OCI-LY1 (cell line): ENCODE measurements at regions not wholly inside any gene's neighbourhood (a gene's known extent, or its start where the extent isn't known, plus 50 kb on each side); places are given as distances from the start of the nearest gene placed in this dataset.
A peak's percentile ranks its signal among the peaks of the same experiment; 100 is the strongest.

ENCODE experiments used
- H2AFZ ChIP-seq: fragments of 200-600 bp; sonication (generic), shearing (Covaris generic); 2 replicates; pipeline ENCODE4 v1.6.0; 2014; ENCODE audit warnings: antibody characterized with exemption, mild to moderate bottlenecking, low read length
- H3F3A ChIP-seq: fragments of 200-600 bp; sonication (generic), shearing (Covaris generic); 2 replicates; pipeline ENCODE4 v1.6.0; 2014; ENCODE audit warnings: mild to moderate bottlenecking, antibody characterized with exemption, low read length, moderate library complexity; ENCODE audit not compliant: insufficient read depth
- H3K27ac ChIP-seq: fragments of 200-600 bp; sonication (generic); 2 replicates; pipeline ENCODE4 v1.5.1; 2014; ENCODE audit warnings: low read length, mixed run types, mild to moderate bottlenecking, low read depth; ENCODE audit not compliant: poor library complexity, severe bottlenecking
- H3K27me3 ChIP-seq: fragments of 200-600 bp; sonication (generic); 2 replicates; pipeline ENCODE4 v1.6.0; 2014; ENCODE audit warnings: antibody characterized with exemption, mild to moderate bottlenecking, low read length, moderate library complexity; ENCODE audit not compliant: insufficient read depth
- H3K36me3 ChIP-seq: fragments of 200-600 bp; sonication (generic); 2 replicates; pipeline ENCODE4 v1.6.1; 2014; ENCODE audit warnings: mild to moderate bottlenecking, antibody characterized with exemption, low read length, moderate library complexity, mixed read lengths; ENCODE audit not compliant: insufficient read depth
- H3K4me1 ChIP-seq: fragments of 200-600 bp; sonication (generic); 2 replicates; pipeline ENCODE4 v1.5.1; 2014; ENCODE audit warnings: mild to moderate bottlenecking, low read length, moderate library complexity; ENCODE audit not compliant: insufficient read depth, severe bottlenecking
- H3K4me2 ChIP-seq: fragments of 200-600 bp; sonication (generic), shearing (Covaris generic); 2 replicates; pipeline ENCODE4 v1.6.1; 2014; ENCODE audit warnings: low read length
- H3K4me3 ChIP-seq: fragments of 200-600 bp; sonication (generic); 2 replicates; pipeline ENCODE4 v1.5.1; 2014; ENCODE audit warnings: low read length, low read depth, mild to moderate bottlenecking, mixed read lengths; ENCODE audit not compliant: poor library complexity, severe bottlenecking
- H3K79me2 ChIP-seq: fragments of 200-600 bp; shearing (Covaris generic); 2 replicates; pipeline ENCODE4 v1.6.1; 2016; ENCODE audit warnings: mixed run types, low read length, mixed read lengths; ENCODE audit not compliant: insufficient read depth
- H3K9ac ChIP-seq: fragments of 200-600 bp; sonication (generic), shearing (Covaris generic); 2 replicates; pipeline ENCODE4 v1.6.1; 2014; ENCODE audit warnings: mild to moderate bottlenecking, low read length, mixed read lengths
- H3K9me2 ChIP-seq: fragments of 200-600 bp; sonication (generic), shearing (Covaris generic); 2 replicates; pipeline ENCODE4 v1.6.1; 2014; ENCODE audit warnings: low read depth, mild to moderate bottlenecking, low read length, mixed read lengths
- H3K9me3 ChIP-seq: fragments of 200-600 bp; shearing (Covaris generic); 2 replicates; pipeline ENCODE4 v1.6.1; 2014; ENCODE audit warnings: low read length, mixed read lengths
- H4K20me1 ChIP-seq: fragments of 200-600 bp; sonication (generic), shearing (Covaris generic); 2 replicates; pipeline ENCODE4 v1.6.0; 2016; ENCODE audit warnings: mild to moderate bottlenecking, low read length; ENCODE audit not compliant: insufficient read depth
- EZH2 ChIP-seq: fragments of 200-600 bp; sonication (generic), shearing (Covaris generic); IDR thresholded peaks from 2 replicates; pipeline ENCODE4 v1.8.0; 2017; ENCODE audit warnings: borderline replicate concordance, mixed run types, mild to moderate bottlenecking, antibody characterized with exemption, low read length, moderate library complexity, mixed read lengths
- TF ChIP-seq, protein P1 (sequence below): fragments of 200-600 bp; sonication (generic), shearing (Covaris generic); IDR thresholded peaks from 2 replicates; pipeline ENCODE4 v1.5.1; 2017; ENCODE audit warnings: mild to moderate bottlenecking, antibody characterized with exemption, low read length, moderate library complexity, mixed read lengths

DNA sequence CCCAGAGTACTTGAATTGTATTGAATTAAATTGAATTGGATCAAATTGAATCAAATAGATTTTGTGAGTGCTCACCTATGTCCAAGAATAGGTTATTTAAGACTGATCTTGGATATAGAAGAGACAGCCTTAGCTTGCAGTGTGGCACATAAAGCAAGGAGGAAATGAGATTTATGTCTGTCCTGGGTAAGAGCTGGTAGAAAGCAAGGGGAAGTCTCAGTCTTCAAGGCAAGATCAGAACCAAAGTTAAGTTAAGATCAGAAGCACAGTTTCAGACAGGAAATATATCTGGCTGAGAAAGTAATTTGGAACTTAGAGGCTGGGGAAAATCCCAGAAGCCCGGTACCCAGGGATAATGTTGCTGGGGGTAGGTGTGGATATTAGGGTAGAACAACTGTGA lies 244.4 kb upstream of the ARPP21 start:
- Histone ChIP-seq H3K36me3 (no peaks in the 10 kb centered on the region), H3K79me2 (no peaks in the 10 kb centered on the region), H3K27ac (no peak overlapping the region), H2AFZ (no peak overlapping the region), H3K9me2 (no peaks in the 10 kb centered on the region), H3K4me3 (no peak overlapping the region), H3K27me3 (no peaks in the 10 kb centered on the region), H3K4me2 (no peak overlapping the region), H3K9me3 (peaks cover 18% of the 10 kb centered on the region; the same call in 1 of the 2 replicates), H3K9ac (no peak overlapping the region), H3F3A (no peaks in the 10 kb centered on the region), H3K4me1 (peaks cover 13% of the 10 kb centered on the region), H4K20me1 (no peaks in the 10 kb centered on the region)
- no peak for TF ChIP-seq EZH2
- TF ChIP-seq, protein P1, sequence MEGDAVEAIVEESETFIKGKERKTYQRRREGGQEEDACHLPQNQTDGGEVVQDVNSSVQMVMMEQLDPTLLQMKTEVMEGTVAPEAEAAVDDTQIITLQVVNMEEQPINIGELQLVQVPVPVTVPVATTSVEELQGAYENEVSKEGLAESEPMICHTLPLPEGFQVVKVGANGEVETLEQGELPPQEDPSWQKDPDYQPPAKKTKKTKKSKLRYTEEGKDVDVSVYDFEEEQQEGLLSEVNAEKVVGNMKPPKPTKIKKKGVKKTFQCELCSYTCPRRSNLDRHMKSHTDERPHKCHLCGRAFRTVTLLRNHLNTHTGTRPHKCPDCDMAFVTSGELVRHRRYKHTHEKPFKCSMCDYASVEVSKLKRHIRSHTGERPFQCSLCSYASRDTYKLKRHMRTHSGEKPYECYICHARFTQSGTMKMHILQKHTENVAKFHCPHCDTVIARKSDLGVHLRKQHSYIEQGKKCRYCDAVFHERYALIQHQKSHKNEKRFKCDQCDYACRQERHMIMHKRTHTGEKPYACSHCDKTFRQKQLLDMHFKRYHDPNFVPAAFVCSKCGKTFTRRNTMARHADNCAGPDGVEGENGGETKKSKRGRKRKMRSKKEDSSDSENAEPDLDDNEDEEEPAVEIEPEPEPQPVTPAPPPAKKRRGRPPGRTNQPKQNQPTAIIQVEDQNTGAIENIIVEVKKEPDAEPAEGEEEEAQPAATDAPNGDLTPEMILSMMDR = no peak

DNA sequence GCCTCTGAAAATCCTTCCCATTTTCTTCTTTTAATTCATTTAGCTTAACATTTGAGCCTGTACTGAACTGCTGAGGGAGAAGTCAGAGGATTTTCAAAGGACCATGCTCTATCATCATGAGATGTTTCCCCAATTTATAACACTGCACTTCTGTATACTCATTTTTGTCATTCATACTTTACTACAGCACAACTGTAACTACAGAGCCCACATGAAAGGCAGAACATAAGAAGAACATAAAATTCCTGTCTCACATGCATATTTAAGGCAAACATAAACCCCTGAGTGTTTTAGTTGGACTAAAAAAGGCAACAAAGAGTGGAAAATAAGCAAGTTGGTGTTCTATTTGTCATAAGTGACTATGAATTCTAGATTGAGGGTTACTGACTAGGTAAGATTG lies 237.7 kb upstream of the ARPP21 start:
- Histone ChIP-seq H2AFZ (no peak overlapping the region), H3K9ac (no peak overlapping the region), H3K4me3 (no peak overlapping the region)

DNA sequence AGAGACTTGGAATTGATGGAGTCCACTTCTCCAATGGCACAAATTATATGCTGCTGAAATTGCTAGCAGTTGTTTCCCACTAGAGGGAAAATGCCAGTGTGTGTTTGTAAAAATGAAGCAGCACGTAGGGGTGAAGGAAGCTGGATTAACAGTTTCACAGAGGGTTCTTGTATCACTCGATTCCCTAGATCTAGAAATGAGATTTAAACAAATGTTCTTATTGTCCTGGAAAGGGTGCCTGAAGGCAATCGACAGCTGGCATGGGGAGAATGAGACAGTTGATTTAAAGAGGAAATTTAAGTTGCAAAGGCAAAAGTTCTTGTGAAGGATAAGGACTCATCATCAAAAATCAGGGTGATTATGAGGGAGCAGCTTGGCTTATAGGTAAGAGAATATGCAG lies 234.8 kb upstream of the ARPP21 start:
- Histone ChIP-seq H3K27me3 (no peaks in the 10 kb centered on the region), H3K9ac (no peak overlapping the region), H2AFZ (peak overlapping the region; percentile 48; the same call in 1 of the 2 replicates), H3K36me3 (no peaks in the 10 kb centered on the region), H3K4me1 (no peaks in the 10 kb centered on the region), H3K79me2 (no peaks in the 10 kb centered on the region), H3K4me3 (no peak overlapping the region), H3K4me2 (no peak overlapping the region), H3K27ac (no peak overlapping the region), H3K9me3 (no peaks in the 10 kb centered on the region), H3F3A (no peaks in the 10 kb centered on the region), H3K9me2 (no peaks in the 10 kb centered on the region), H4K20me1 (no peaks in the 10 kb centered on the region)
- TF ChIP-seq, protein P1 = no peak
- no peak for TF ChIP-seq EZH2

More for the DNA sequence above, 237.7 kb upstream of the ARPP21 start:
- H3K4me2 ChIP-seq = no peak overlapping the region
- no peak overlapping the region for H3K27ac ChIP-seq
- H3K9me2 ChIP-seq = no peaks in the 10 kb centered on the region
- H3K4me1 ChIP-seq = no peaks in the 10 kb centered on the region
- H3K27me3 ChIP-seq = no peaks in the 10 kb centered on the region
- H3K36me3 ChIP-seq = no peaks in the 10 kb centered on the region
- TF ChIP-seq, protein P1 = no peak
- no peak for TF ChIP-seq EZH2
- no peaks in the 10 kb centered on the region for H3K79me2 ChIP-seq
- H3F3A ChIP-seq = no peaks in the 10 kb centered on the region
- H3K9me3 ChIP-seq = no peaks in the 10 kb centered on the region
- no peaks in the 10 kb centered on the region for H4K20me1 ChIP-seq
